Mammary epithelial cell (primary cell): ENCODE measurements at regions not wholly inside any gene's neighbourhood (a gene's known extent, or its start where the extent isn't known, plus 50 kb on each side); places are given as distances from the start of the nearest gene placed in this dataset.

Experiments
- CTCF ChIP-seq, 2 donors: IDR thresholded peaks in 1 of 2; conservative IDR thresholded peaks in 1 of 2; 2 replicates each; pipeline ENCODE4 v1.5.1; 2011 to 2012; ENCODE audit warnings: inconsistent platforms in 2 of 2, low read length in 2 of 2, mild to moderate bottlenecking in 2 of 2, control low read depth in 1 of 2, low read depth in 1 of 2; ENCODE audit not compliant: insufficient read depth in 1 of 2; ENCODE audit errors: extremely low read depth in 1 of 2
- EZH2 ChIP-seq: IDR thresholded peaks from 2 replicates; pipeline ENCODE4 v1.6.1; 2012; ENCODE audit warnings: low read length, inconsistent platforms, borderline replicate concordance

GRCh38 chr16:26510924-26511323, 555.8 kb upstream of the C16orf82 start:
- TF ChIP-seq CTCF (conservative IDR thresholded peaks at IDR 0.05 in 1 of 2, IDR thresholded peaks at IDR 0.05 in 1 of 2; ENCODE audit: extremely low read depth in 1 of 2, insufficient read depth in 1 of 2, low read depth in 1 of 2, low read length in 2 of 2) (no peak), EZH2 (no peak)
